Muscle of back (tissue), 3 donors: ENCODE measurements at regions not wholly inside any gene's neighbourhood (a gene's known extent, or its start where the extent isn't known, plus 50 kb on each side); places are given as distances from the start of the nearest gene placed in this dataset.
"Not testable (repeated sequence)": the region's sequence is repeated elsewhere in the genome, so short reads cannot be mapped to it uniquely, and the experiment has no call there.

Experiments
- DNase-seq, 3 donors: peaks; one replicate each; pipeline versions ENCODE4 v3.0.0 to v3.0.0-alpha.2; 2013

- not testable (repeated sequence) for DNase-seq
Measured at GRCh38 chr3:154902495-154902894, 177.6 kb upstream of the MME start.

GRCh38 chr3:154901278-154901677, 178.8 kb upstream of the MME start:
- DNase-seq, result peak in 1 of 3 donors; percentile 24

- DNase-seq, result no peak
Measured at GRCh38 chr3:154900816-154901215, 179.3 kb upstream of the MME start.

- no peak for DNase-seq
Measured at GRCh38 chr3:154898916-154899315, 181.2 kb upstream of the MME start.

GRCh38 chr3:154898443-154898842, 181.7 kb upstream of the MME start:
- DNase-seq, result peak in 2 of 3 donors; percentile 66 to 85

GRCh38 chr3:154893813-154894212, 186.3 kb upstream of the MME start:
- DNase-seq, result no peak

- DNase-seq, result no peak
Measured at GRCh38 chr3:154889227-154889634, 190.9 kb upstream of the MME start.

GRCh38 chr3:154887869-154888268, 192.2 kb upstream of the MME start:
- no peak for DNase-seq

- DNase-seq, result peak in 2 of 3 donors; percentile 22 to 97
Measured at GRCh38 chr3:154886437-154886836, 193.7 kb upstream of the MME start.

- DNase-seq, result no peak
Measured at GRCh38 chr3:154885418-154885817, 194.7 kb upstream of the MME start.

GRCh38 chr3:154884952-154885351, 195.2 kb upstream of the MME start:
- DNase-seq, result no peak

GRCh38 chr3:154875142-154875541, 205.0 kb upstream of the MME start:
- DNase-seq, result no peak

GRCh38 chr3:154872696-154873095, 207.4 kb upstream of the MME start:
- no peak for DNase-seq

GRCh38 chr3:154872074-154872473, 208.0 kb upstream of the MME start:
- peak in 2 of 3 donors; percentile 46 to 75 for DNase-seq

GRCh38 chr3:154864947-154865346, 215.2 kb upstream of the MME start:
- no peak for DNase-seq

GRCh38 chr3:154862265-154862664, 217.9 kb upstream of the MME start:
- peak in 1 of 3 donors; percentile 19 for DNase-seq

- not testable (repeated sequence) for DNase-seq
Measured at GRCh38 chr3:154852998-154853397, 227.1 kb upstream of the MME start.

GRCh38 chr3:154852515-154852914, 227.6 kb upstream of the MME start:
- no peak for DNase-seq

GRCh38 chr3:154851644-154852043, 228.5 kb upstream of the MME start:
- DNase-seq, result no peak

- DNase-seq, result no peak
Measured at GRCh38 chr3:154850921-154851320, 229.2 kb upstream of the MME start.

- no peak for DNase-seq
Measured at GRCh38 chr3:154849408-154849807, 230.7 kb upstream of the MME start.

- peak in 1 of 3 donors; percentile 24 for DNase-seq
Measured at GRCh38 chr3:154844863-154845262, 235.3 kb upstream of the MME start.

- no peak for DNase-seq
Measured at GRCh38 chr3:154843647-154844046, 236.5 kb upstream of the MME start.

- DNase-seq, result peak; percentile 19 to 57 (median 22)
Measured at GRCh38 chr3:154842536-154842935, 237.6 kb upstream of the MME start.

GRCh38 chr3:154835639-154836038, 244.5 kb upstream of the MME start:
- no peak for DNase-seq
